Endothelial cell of umbilical vein (primary cell): ENCODE measurements at regions not wholly inside any gene's neighbourhood (a gene's known extent, or its start where the extent isn't known, plus 50 kb on each side); places are given as distances from the start of the nearest gene placed in this dataset.

Experiments used
- BruUV-seq: library from RNA; stranded (reverse); fragments of 400-500 nt; replicated peaks from 2 replicates; lab custom pipeline; 2021; lab: Mats Ljungman, UMichigan
- CTCF ChIA-PET: fragments of 300-600, 350-600 bp; sonication (Branson Sonifier 250); formaldehyde crosslinking; loops from one replicate; lab custom pipeline; 2021; ENCODE audit warnings: antibody characterized with exemption, inconsistent platforms; lab: Charles Lee
- POLR2A ChIA-PET: fragments of 300-600, 350-600 bp; sonication (Branson Sonifier 250); formaldehyde crosslinking; loops from one replicate; lab custom pipeline; 2021; ENCODE audit warnings: antibody characterized with exemption, inconsistent platforms; lab: Charles Lee
- DNase-seq: peaks from one replicate; pipeline ENCODE4 v3.0.0-alpha.2; 2011; ENCODE audit warnings: low read depth, low spot score
- FAIRE-seq: peaks from 2 replicates; lab custom pipeline; 2011; peaks lifted over from hg19 to GRCh38; lab: Jason Lieb, UNC
- H2AFZ ChIP-seq: 2 replicates; pipeline ENCODE4 v1.6.0; 2012; ENCODE audit warnings: low read depth, low read length, control low read depth, inconsistent platforms
- H3K27ac ChIP-seq: 2 replicates; pipeline ENCODE4 v1.5.1; 2011; ENCODE audit warnings: low read depth, mild to moderate bottlenecking, control low read depth, low read length, moderate library complexity; ENCODE audit not compliant: insufficient read depth
- H3K27me3 ChIP-seq, 2 experiments: 2 replicates each; pipeline versions ENCODE4 v1.6.0 to v1.6.1; 2011; ENCODE audit warnings: low read length in 2 of 2, mixed read lengths in 1 of 2; ENCODE audit not compliant: control insufficient read depth in 2 of 2, insufficient read depth in 2 of 2
- H3K36me3 ChIP-seq, 2 experiments: 2 replicates in 1 of 2; 3 replicates in 1 of 2; pipeline ENCODE4 v1.5.1; 2011; ENCODE audit warnings: low read length in 2 of 2, mild to moderate bottlenecking in 1 of 2, moderate library complexity in 1 of 2; ENCODE audit not compliant: control insufficient read depth in 2 of 2, insufficient read depth in 2 of 2; ENCODE audit errors: extremely low read depth in 1 of 2
- H3K4me1 ChIP-seq: 3 replicates; pipeline ENCODE4 v1.5.1; 2011; ENCODE audit warnings: mild to moderate bottlenecking, low read length; ENCODE audit not compliant: control insufficient read depth, insufficient read depth; ENCODE audit errors: extremely low read depth
- H3K4me2 ChIP-seq: 2 replicates; pipeline ENCODE4 v1.6.1; 2011; ENCODE audit warnings: low read length, control low read depth, mixed read lengths; ENCODE audit not compliant: insufficient read depth
- H3K4me3 ChIP-seq, 3 experiments: fragments of 200-600 bp in 1 of 3; sonication (generic), shearing (Covaris generic) in 1 of 3; replicated peaks in 1 of 3; 2 replicates each; pipeline ENCODE4 v1.5.1; 2011 to 2016; ENCODE audit warnings: control low read depth in 3 of 3, low read length in 3 of 3, mild to moderate bottlenecking in 2 of 3, inconsistent platforms in 1 of 3, low read depth in 1 of 3, moderate library complexity in 1 of 3; ENCODE audit not compliant: insufficient read depth in 1 of 3
- H3K79me2 ChIP-seq: 2 replicates; pipeline ENCODE4 v1.6.0; 2012; ENCODE audit warnings: low read length, inconsistent platforms; ENCODE audit not compliant: control insufficient read depth, insufficient read depth
- H3K9ac ChIP-seq: replicated peaks from 2 replicates; pipeline ENCODE3; 2011; ENCODE audit warnings: low read length, control low read depth; ENCODE audit not compliant: insufficient read depth; ENCODE audit errors: extremely low read depth
- H3K9me1 ChIP-seq: replicated peaks from 3 replicates; pipeline ENCODE4 v1.6.0; 2011; ENCODE audit warnings: mild to moderate bottlenecking, low read length; ENCODE audit not compliant: control insufficient read depth, insufficient read depth; ENCODE audit errors: extremely low read depth
- H3K9me3 ChIP-seq: replicated peaks from 2 replicates; pipeline ENCODE4 v1.5.1; 2012; ENCODE audit warnings: low read length, inconsistent platforms; ENCODE audit not compliant: control insufficient read depth, insufficient read depth
- H4K20me1 ChIP-seq: replicated peaks from 2 replicates; pipeline ENCODE3; 2011; ENCODE audit warnings: mild to moderate bottlenecking, low read length; ENCODE audit not compliant: control insufficient read depth, insufficient read depth; ENCODE audit errors: extremely low read depth
- EZH2 ChIP-seq: IDR thresholded peaks from 2 replicates; pipeline ENCODE4 v1.6.1; 2012; ENCODE audit warnings: borderline replicate concordance, low read depth, mild to moderate bottlenecking, moderate library complexity, low read length, inconsistent platforms; ENCODE audit not compliant: severe bottlenecking
- FOS ChIP-seq: IDR thresholded peaks from 2 replicates; pipeline ENCODE4 v1.6.1; 2011; ENCODE audit warnings: mild to moderate bottlenecking, low read length, moderate library complexity, borderline replicate concordance; ENCODE audit not compliant: insufficient read depth
- GATA2 ChIP-seq: IDR thresholded peaks from 2 replicates; pipeline ENCODE4 v1.7.0; 2011; ENCODE audit warnings: low read depth, mild to moderate bottlenecking, moderate library complexity, mixed read lengths, low read length; ENCODE audit not compliant: insufficient read length, insufficient read depth
- JUN ChIP-seq: IDR thresholded peaks from 2 replicates; pipeline ENCODE4 v1.6.1; 2011; ENCODE audit warnings: borderline replicate concordance, low read depth; ENCODE audit not compliant: insufficient read length, insufficient read depth
- MAX ChIP-seq: IDR thresholded peaks from 2 replicates; pipeline ENCODE4 v1.6.1; 2011; ENCODE audit not compliant: insufficient read depth, insufficient read length
- MYC ChIP-seq: IDR thresholded peaks from one replicate; pipeline ENCODE4 v1.6.1; 2011; ENCODE audit warnings: mild to moderate bottlenecking, low read depth, low read length
- POLR2A ChIP-seq: IDR thresholded peaks from 2 replicates; pipeline ENCODE4 v1.6.1; 2012; ENCODE audit warnings: low read depth, mild to moderate bottlenecking, control low read depth, low read length
- POLR2AphosphoS5 ChIP-seq: IDR thresholded peaks from 2 replicates; pipeline ENCODE4 v1.6.1; 2012; ENCODE audit warnings: low read depth, mild to moderate bottlenecking, control low read depth, low read length, moderate library complexity; ENCODE audit not compliant: insufficient read depth
- dilution Hi-C: fragments of 300-500 bp; cut with MboI; formaldehyde crosslinking; loops from one replicate; pipeline ENCODE4 v1.15.0; 2019; ENCODE audit warnings: low sequenced_read_pairs; ENCODE audit not compliant: extremely low pct_ligation_motif_present
- intact Hi-C: fragments of 100-400 bp; cut with micrococcal nuclease; formaldehyde crosslinking; loops from one replicate; pipeline ENCODE4 v1.10.0; 2022
- TF ChIP-seq, protein P1 (sequence below), 2 donors: IDR thresholded peaks; 1 replicate in 1 of 2; 2 replicates in 1 of 2; pipeline ENCODE4 v1.5.1; 2011; ENCODE audit warnings: low read length in 2 of 2, mild to moderate bottlenecking in 2 of 2, moderate library complexity in 2 of 2, control low read depth in 1 of 2, inconsistent platforms in 1 of 2, low read depth in 1 of 2; ENCODE audit not compliant: insufficient read depth in 1 of 2; ENCODE audit errors: extremely low read depth in 1 of 2

DNA sequence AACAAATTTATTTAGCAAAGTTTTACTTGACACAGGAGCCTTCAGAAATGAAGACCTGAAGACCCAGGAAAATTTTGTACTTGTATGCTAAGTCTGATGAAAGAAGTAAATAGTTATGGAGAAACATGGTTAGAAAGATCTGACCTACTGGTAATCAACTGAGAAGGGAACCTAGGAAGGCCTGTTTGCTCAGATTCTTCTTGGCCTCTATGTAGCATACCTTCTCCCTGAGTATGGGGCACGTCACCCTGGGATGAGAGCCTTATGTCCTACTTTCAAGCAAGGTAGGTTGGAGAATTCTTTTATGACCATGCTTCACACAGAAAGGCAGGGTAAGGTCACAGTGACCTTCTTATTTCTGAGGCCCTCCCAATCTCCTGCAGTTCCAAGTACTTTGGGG lies 178.6 kb upstream of the CREB1 start:
- Histone ChIP-seq H4K20me1 (no peaks in the 10 kb centered on the region), H3K79me2 (no peaks in the 10 kb centered on the region), H2AFZ (no peak overlapping the region), H3K9me3 (no peaks in the 10 kb centered on the region), H3K4me1 (no peaks in the 10 kb centered on the region), H3K36me3 (no peaks in the 10 kb centered on the region), H3K9me1 (no peaks in the 10 kb centered on the region), H3K27me3 (no peaks in the 10 kb centered on the region), H3K4me3 (no peak overlapping the region), H3K4me2 (no peak overlapping the region), H3K27ac (no peak overlapping the region), H3K9ac (no peak overlapping the region)
- intact Hi-C loops (no loop called here), dilution Hi-C loops (no loop called here)
- DNase-seq: no peak
- ChIA-PET POLR2A (no interaction called here), CTCF (no interaction called here)
- TF ChIP-seq, protein P1, sequence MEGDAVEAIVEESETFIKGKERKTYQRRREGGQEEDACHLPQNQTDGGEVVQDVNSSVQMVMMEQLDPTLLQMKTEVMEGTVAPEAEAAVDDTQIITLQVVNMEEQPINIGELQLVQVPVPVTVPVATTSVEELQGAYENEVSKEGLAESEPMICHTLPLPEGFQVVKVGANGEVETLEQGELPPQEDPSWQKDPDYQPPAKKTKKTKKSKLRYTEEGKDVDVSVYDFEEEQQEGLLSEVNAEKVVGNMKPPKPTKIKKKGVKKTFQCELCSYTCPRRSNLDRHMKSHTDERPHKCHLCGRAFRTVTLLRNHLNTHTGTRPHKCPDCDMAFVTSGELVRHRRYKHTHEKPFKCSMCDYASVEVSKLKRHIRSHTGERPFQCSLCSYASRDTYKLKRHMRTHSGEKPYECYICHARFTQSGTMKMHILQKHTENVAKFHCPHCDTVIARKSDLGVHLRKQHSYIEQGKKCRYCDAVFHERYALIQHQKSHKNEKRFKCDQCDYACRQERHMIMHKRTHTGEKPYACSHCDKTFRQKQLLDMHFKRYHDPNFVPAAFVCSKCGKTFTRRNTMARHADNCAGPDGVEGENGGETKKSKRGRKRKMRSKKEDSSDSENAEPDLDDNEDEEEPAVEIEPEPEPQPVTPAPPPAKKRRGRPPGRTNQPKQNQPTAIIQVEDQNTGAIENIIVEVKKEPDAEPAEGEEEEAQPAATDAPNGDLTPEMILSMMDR (IDR thresholded peaks at IDR 0.05; ENCODE audit: extremely low read depth in 1 of 2, insufficient read depth in 1 of 2, low read depth in 1 of 2, low read length in 2 of 2): no peak
- FAIRE-seq: no peak
- BruUV-seq: no TSS peak

DNA sequence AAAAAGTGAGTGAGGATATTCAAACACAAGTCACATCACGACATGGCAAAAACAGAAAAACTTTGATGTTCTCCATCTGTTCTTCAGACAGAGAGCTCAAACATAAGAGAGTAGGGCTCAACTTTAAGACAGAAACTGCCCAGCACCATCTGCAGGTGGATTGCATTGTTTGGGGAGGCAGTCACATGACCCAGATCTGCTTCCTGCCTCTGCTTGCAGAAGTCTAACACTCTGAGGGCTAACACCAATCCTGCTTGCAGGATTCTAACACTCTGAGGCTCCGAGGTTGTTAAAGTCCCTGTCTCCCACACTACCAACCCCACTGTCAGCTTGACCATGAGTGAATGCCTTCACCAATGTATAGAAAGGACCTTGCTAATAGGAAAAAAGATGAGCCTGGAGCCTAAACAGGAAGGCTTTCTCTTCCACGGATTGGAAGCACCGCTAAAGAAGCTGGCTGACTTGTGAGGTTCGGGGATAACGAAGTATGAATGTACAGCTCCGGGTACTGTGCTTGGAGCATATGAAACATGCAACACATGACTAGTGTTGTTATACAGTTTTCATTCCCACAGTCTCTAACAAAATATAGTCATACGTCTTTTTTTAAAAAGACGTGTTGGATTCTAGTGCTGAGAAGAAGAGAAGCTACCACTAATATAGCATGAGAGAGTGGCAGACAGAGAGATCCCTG lies 176.6 kb upstream of the CREB1 start:
- CTCF ChIA-PET: interaction anchor here (1.2 kb wide), 1 partner anchor 18 kb away, joined by 3 read pairs; no protein-coding TSS in a partner anchor
- no peak for DNase-seq

More for the DNA sequence above, 176.6 kb upstream of the CREB1 start:
- Histone ChIP-seq H3K9ac (no peak overlapping the region), H3K36me3 (no peaks in the 10 kb centered on the region), H3K27ac (no peak overlapping the region), H3K27me3 (no peaks in the 10 kb centered on the region), H3K4me2 (no peak overlapping the region), H4K20me1 (no peaks in the 10 kb centered on the region), H3K4me1 (no peaks in the 10 kb centered on the region), H3K79me2 (no peaks in the 10 kb centered on the region), H3K4me3 (no peak overlapping the region), H3K9me1 (no peaks in the 10 kb centered on the region), H2AFZ (no peak overlapping the region), H3K9me3 (no peaks in the 10 kb centered on the region)
- intact Hi-C loops: no loop called here
- POLR2A ChIA-PET: no interaction called here
- no TSS peak for BruUV-seq
- TF ChIP-seq GATA2 (no peak), MYC (no peak), EZH2 (no peak), MAX (no peak), FOS (no peak), POLR2AphosphoS5 (no peak), POLR2A (no peak), JUN (no peak)
- TF ChIP-seq, protein P1 (IDR thresholded peaks at IDR 0.05; ENCODE audit: extremely low read depth in 1 of 2, insufficient read depth in 1 of 2, low read depth in 1 of 2, low read length in 2 of 2): no peak
- FAIRE-seq: peak; percentile 50
- dilution Hi-C loops: no loop called here
